ENCODE measurements at regions not wholly inside any gene's neighbourhood (a gene's known extent, or its start where the extent isn't known, plus 50 kb on each side); places are given as distances from the start of the nearest gene placed in this dataset.

- TF ChIP-seq ZNF274 (IDR thresholded peaks at IDR 0.05; ENCODE audit: borderline replicate concordance, extremely low read depth, low read length) (no peak), SIX5 (IDR thresholded peaks at IDR 0.05; ENCODE audit: low read depth, low read length) (no peak), GTF2F1 (IDR thresholded peaks at IDR 0.05; ENCODE audit: borderline replicate concordance, low read depth, low read length) (no peak), SP2 (IDR thresholded peaks at IDR 0.05; ENCODE audit: low read length) (no peak), CHD7 (IDR thresholded peaks at IDR 0.05; ENCODE audit: insufficient replicate concordance, low read length) (no peak)
Observed at GRCh38 chr2:59655809-59656208, 897.6 kb downstream of the BCL11A start (continued).
